Ascending aorta (tissue), 2 donors: ENCODE measurements at regions not wholly inside any gene's neighbourhood (a gene's known extent, or its start where the extent isn't known, plus 50 kb on each side); places are given as distances from the start of the nearest gene placed in this dataset.

Source experiments
- DNase-seq, 2 donors: peaks; one replicate each; pipeline ENCODE4 v3.0.0-alpha.2; 2019; ENCODE audit warnings: low spot score in 2 of 2
- H3K27ac ChIP-seq, 2 donors: fragments of 200-600 bp; sonication (generic); one replicate each; pipeline ENCODE4 v1.5.1; 2016 to 2017; ENCODE audit warnings: mild to moderate bottlenecking in 1 of 2
- H3K27me3 ChIP-seq: fragments of 200-600 bp; sonication (generic); one replicate; pipeline ENCODE4 v1.5.1; 2017
- H3K36me3 ChIP-seq, 2 donors: fragments of 200-600 bp; sonication (generic); one replicate each; pipeline ENCODE4 v1.5.1; 2016
- H3K4me1 ChIP-seq, 2 donors: fragments of 200-600 bp; sonication (generic); one replicate each; pipeline ENCODE4 v1.5.1; 2016 to 2017; ENCODE audit warnings: mild to moderate bottlenecking in 1 of 2
- H3K4me3 ChIP-seq, 2 donors: fragments of 200-600 bp; sonication (generic); one replicate each; pipeline ENCODE4 v1.5.1; 2016 to 2017; ENCODE audit warnings: mild to moderate bottlenecking in 1 of 2
- H3K9me3 ChIP-seq, 2 donors: fragments of 200-600 bp; sonication (generic); one replicate each; pipeline ENCODE4 v1.5.1; 2016
- intact Hi-C: fragments of 100-400 bp; cut with DNase I; formaldehyde crosslinking; loops from one replicate; pipeline ENCODE4 v1.15.1; 2023
- TF ChIP-seq, protein P1 (sequence below), 3 experiments: fragments of 200-600 bp in 2 of 3; fragments of 450-650 bp in 1 of 3; sonication (generic) in 2 of 3; IDR thresholded peaks; one replicate each; pipeline ENCODE4 v1.5.1; 2016 to 2019; ENCODE audit warnings: antibody characterized with exemption in 3 of 3, mild to moderate bottlenecking in 1 of 3, moderate library complexity in 1 of 3

DNA sequence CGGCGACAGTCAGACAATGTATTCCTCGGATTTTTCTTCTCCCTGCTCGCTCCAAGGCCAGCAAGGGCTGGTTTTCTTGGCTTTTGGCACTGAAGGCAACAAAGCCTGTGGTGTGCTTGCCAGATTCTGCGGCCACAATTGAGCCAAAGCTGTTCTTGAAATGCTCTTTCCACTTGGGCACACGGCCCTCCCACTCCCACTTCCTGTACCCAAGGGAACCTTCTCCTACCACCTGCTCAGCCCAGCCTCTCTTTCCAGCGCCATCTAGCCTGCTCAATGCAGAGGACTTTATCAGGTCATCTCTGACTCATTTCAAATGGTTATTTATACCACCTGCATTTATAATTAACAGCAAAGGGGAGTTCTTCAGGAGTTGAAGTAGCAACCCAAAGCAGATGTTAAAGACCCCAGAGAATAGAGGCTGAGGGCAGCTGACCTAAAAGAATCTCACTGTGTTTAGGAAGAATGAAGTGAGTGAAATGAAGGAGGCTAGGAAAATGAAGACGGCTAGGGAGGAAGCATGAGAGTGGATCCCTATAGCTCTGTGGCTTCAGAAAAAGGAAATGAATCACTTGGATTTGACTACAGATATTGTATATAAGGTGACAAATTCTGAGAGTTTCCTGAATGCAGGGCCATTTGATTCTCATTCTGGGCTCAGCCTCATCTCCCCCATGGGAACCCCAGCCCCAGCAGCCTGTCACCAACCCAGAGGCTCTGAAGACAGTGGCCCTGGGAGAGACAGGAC is 439.0 kb downstream of the ENC1 start:
- Histone ChIP-seq H3K4me3 (no peak overlapping the region), H3K36me3 (no peaks in the 10 kb centered on the region), H3K27me3 (no peaks in the 10 kb centered on the region), H3K9me3 (no peaks in the 10 kb centered on the region), H3K4me1 (peaks cover 0 to 18% of the 10 kb centered on the region in 2 donors), H3K27ac (peak overlapping the region in 1 of 2 donors; percentile 1)
- TF ChIP-seq, protein P1, sequence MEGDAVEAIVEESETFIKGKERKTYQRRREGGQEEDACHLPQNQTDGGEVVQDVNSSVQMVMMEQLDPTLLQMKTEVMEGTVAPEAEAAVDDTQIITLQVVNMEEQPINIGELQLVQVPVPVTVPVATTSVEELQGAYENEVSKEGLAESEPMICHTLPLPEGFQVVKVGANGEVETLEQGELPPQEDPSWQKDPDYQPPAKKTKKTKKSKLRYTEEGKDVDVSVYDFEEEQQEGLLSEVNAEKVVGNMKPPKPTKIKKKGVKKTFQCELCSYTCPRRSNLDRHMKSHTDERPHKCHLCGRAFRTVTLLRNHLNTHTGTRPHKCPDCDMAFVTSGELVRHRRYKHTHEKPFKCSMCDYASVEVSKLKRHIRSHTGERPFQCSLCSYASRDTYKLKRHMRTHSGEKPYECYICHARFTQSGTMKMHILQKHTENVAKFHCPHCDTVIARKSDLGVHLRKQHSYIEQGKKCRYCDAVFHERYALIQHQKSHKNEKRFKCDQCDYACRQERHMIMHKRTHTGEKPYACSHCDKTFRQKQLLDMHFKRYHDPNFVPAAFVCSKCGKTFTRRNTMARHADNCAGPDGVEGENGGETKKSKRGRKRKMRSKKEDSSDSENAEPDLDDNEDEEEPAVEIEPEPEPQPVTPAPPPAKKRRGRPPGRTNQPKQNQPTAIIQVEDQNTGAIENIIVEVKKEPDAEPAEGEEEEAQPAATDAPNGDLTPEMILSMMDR (IDR thresholded peaks at IDR 0.05), result no peak
- intact Hi-C loops, result loop anchor here (10.0 kb wide), 1 partner anchor 297 kb away; no protein-coding TSS in a partner anchor
- no peak for DNase-seq

DNA sequence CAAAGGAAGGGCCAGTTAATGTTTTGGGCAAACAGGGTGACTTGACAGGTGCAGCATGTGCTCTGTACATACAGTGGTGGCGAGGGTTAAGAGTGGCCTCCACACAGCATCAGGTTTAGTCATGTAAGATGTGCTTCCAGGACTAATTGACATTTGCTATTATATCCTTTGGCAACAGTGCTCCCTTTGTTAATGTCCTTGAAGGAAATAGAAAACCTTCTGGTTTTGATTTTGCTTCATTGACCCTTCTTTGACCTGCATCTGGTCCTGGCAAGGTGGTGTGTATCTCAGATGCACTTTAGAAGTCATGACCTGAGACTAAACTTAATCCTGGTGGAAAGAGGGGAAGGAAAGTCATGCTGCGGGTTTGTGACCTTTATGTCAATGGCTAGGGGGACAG is 440.0 kb downstream of the ENC1 start:
- H3K4me3 ChIP-seq, result no peak overlapping the region
- TF ChIP-seq, protein P1 (IDR thresholded peaks at IDR 0.05), result no peak
- DNase-seq, result no peak
- no peaks in the 10 kb centered on the region for H3K27me3 ChIP-seq
- H3K4me1 ChIP-seq, result peaks cover 0 to 11% of the 10 kb centered on the region in 2 donors
- no peaks in the 10 kb centered on the region for H3K36me3 ChIP-seq
- H3K27ac ChIP-seq, result no peak overlapping the region
- intact Hi-C loops, result loop anchor here (10.0 kb wide), 1 partner anchor 296 kb away; no protein-coding TSS in a partner anchor
- no peaks in the 10 kb centered on the region for H3K9me3 ChIP-seq

DNA sequence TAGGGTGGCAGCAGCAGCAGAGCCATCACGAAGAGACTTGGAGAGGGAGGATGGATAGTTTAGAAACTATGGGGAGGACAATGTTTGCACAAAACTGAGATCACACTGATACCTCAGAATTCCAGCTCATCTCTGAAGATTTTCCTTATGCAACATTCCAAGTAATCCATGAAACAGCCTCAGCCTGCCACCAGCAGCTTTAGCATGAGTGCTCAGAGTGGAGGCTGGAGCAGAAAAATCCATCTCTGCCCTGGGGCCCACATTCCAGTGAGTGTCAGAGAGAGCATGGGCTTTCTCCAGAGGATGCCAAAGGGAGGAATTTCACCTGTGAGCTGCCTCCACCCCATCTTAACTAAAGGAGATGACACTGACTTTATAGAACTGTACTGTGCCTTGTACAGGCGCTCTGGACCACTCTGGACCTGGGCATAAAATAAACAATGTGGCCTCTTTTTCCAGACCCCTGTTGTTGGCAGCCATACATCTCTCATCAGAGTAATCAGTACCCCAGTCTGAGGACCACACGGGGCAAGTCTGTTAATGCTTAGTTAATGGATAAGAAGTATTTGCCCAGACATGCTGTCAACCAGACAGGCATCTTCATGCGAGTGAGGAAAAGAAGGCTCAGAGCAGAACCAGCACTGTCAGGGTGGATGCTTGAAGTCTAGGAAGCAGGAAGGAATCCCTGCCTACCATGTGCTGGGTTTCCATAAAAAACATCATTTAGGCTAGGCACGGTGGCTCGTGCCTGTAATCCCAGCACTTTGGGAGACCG is 440.9 kb downstream of the ENC1 start:
- Histone ChIP-seq H3K36me3 (no peaks in the 10 kb centered on the region), H3K4me3 (no peak overlapping the region), H3K9me3 (no peaks in the 10 kb centered on the region), H3K27ac (no peak overlapping the region), H3K27me3 (no peaks in the 10 kb centered on the region), H3K4me1 (peaks cover 0 to 11% of the 10 kb centered on the region in 2 donors)
- intact Hi-C loops, result loop anchor here (10.0 kb wide), 1 partner anchor 295 kb away; no protein-coding TSS in a partner anchor
- DNase-seq, result no peak
- TF ChIP-seq, protein P1 (IDR thresholded peaks at IDR 0.05), result no peak

DNA sequence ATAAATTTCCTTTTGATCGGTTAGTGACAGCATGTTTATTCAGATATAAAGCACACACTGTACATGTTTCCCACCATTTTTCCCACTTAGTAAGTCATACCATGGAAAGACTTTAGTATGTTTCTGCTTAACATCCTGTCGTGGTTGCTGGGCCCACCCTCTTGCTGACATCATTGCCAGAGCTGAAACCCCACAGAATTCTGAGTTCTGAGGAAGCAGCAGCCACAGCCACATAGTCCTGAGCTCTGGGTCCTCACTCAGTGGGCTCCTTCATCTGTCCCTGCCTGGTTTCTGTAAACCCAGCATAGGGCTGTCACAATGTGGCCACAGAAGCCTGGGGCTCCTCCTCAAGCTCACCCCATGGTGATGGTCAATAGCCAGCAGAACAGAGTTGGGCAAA is 441.5 kb downstream of the ENC1 start:
- Histone ChIP-seq H3K9me3 (no peaks in the 10 kb centered on the region), H3K36me3 (no peaks in the 10 kb centered on the region), H3K27ac (no peak overlapping the region), H3K4me3 (no peak overlapping the region), H3K4me1 (peaks cover 0 to 11% of the 10 kb centered on the region in 2 donors), H3K27me3 (no peaks in the 10 kb centered on the region)
- DNase-seq, result no peak
- intact Hi-C loops, result no loop called here
- TF ChIP-seq, protein P1 (IDR thresholded peaks at IDR 0.05), result no peak

DNA sequence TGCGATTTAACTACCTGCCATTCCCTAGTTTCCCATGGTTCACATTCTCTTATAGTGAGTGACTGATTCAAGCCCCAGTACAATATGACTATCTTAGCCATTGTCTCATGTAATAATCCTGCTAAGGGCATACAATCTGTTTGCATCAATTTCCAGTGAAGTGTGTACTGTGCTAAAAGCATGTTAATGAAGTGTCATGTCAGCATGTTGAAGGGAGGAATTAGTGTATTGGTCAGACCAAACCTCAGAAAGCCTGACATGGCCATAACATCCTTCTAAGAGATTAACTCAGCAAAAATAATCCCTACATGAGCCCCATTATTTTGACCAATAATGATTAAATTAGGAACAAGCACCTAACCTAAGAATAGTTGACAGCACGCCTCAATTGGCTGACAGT is 442.4 kb downstream of the ENC1 start:
- no peaks in the 10 kb centered on the region for H3K36me3 ChIP-seq
- no peak for DNase-seq
- TF ChIP-seq, protein P1 (IDR thresholded peaks at IDR 0.05), result no peak
- H3K27me3 ChIP-seq, result no peaks in the 10 kb centered on the region
- no peaks in the 10 kb centered on the region for H3K9me3 ChIP-seq
- peaks cover 0 to 11% of the 10 kb centered on the region in 2 donors for H3K4me1 ChIP-seq
- intact Hi-C loops, result no loop called here
- no peak overlapping the region for H3K4me3 ChIP-seq
- H3K27ac ChIP-seq, result no peak overlapping the region
